IPS DF 19.7 (cell line): ENCODE measurements at regions not wholly inside any gene's neighbourhood (a gene's known extent, or its start where the extent isn't known, plus 50 kb on each side); places are given as distances from the start of the nearest gene placed in this dataset.

ENCODE experiments used
- DNase-seq: peaks from one replicate; pipeline ENCODE4 v3.0.0-alpha.2; 2013; ENCODE audit warnings: low read depth, low spot score

GRCh38 chr12:123100882-123101281, 50.0 kb downstream of the PITPNM2 start:
- DNase-seq = no peak

GRCh38 chr12:123100450-123100849, 50.4 kb downstream of the PITPNM2 start:
- no peak for DNase-seq

- no peak for DNase-seq
Observed at GRCh38 chr12:123099560-123100192, 51.2 kb downstream of the PITPNM2 start.

- no peak for DNase-seq
Observed at GRCh38 chr12:123098780-123099179, 52.1 kb downstream of the PITPNM2 start.

DNA sequence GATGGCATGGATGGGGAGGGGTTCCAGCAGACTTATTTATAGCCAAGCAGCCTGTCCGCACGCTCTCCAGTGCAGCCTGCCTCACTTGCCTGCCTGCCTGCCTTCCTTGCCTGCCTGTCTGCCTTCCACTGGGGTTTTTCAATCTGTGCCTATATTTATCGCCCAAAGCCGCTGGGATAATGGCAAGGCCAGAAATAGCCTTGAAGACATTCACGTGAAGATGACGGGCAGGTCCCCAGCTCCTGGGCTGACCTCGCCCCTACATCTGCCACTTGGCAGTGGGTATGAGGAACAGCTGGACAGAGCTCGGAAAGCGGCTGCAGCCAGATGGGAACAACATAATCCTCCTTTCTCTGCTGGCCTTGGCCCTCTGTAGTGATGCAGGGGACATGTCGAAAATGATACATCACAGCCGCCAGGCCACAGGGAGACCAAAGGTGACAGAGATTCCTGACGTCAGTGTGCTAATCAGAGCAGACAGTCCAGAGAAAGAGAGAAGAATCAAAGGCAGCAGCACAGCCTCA, 53.3 kb downstream of the PITPNM2 start:
- DNase-seq = no peak

DNA sequence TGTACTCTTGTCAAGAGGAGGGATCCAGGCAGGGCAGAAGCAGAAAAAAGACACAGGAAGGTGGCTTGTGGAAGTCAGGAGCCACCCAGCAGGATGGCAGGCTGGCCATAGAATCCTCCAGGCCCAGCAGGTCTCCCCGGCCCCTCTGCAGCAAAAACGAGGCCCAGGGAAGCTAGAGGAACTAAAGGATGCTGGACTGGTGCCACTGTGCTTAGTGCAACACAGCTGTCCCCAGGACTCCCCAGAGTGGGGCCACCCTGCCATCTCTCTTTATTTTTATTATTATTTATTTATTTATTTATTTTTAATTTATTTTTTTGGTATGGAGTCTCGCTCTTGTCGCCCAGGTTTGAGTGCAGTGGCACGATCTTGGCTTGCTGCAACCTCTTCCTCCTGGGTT, 54.1 kb downstream of the PITPNM2 start:
- no peak for DNase-seq

- DNase-seq = no peak
Observed at GRCh38 chr12:123096182-123096581, 54.7 kb downstream of the PITPNM2 start.

DNA sequence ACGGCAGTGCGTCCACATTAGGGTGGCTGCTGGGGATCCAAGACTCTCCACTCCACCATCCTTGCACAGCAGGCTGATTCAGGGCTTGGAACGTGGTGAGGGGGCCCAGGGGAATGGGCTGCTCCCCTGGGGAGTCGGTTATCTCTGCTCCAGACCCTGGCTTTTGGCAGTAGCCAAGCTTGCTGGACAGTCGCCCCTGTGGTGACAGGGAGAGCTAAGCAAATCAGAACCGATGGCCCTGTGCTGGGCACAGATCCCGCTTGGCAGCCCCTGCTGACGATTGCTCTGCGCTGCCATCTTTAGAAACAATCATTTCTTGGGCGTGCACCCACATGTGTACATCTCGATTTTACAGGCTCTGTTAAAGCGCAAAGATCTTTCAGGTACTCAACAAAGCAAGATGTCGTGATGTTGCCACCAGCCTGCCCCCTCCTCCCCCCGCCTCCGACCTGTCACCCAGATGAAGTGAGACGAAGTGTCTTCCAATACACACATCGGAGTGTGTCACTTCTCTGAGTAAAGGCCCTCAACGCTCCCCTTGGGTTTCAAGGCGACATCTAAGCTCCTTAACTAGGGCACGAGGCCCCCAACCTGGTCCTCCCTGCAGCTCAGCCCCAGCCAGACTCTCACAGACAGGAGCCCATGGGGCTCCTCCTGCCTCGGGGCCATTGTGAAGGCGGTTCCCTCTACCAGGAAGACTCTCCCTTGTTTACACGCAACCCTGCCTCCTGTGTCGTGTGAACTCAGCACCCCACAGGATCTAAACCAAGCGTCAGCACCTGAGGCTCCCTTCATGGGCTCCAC, 55.6 kb downstream of the PITPNM2 start:
- DNase-seq = no peak

DNA sequence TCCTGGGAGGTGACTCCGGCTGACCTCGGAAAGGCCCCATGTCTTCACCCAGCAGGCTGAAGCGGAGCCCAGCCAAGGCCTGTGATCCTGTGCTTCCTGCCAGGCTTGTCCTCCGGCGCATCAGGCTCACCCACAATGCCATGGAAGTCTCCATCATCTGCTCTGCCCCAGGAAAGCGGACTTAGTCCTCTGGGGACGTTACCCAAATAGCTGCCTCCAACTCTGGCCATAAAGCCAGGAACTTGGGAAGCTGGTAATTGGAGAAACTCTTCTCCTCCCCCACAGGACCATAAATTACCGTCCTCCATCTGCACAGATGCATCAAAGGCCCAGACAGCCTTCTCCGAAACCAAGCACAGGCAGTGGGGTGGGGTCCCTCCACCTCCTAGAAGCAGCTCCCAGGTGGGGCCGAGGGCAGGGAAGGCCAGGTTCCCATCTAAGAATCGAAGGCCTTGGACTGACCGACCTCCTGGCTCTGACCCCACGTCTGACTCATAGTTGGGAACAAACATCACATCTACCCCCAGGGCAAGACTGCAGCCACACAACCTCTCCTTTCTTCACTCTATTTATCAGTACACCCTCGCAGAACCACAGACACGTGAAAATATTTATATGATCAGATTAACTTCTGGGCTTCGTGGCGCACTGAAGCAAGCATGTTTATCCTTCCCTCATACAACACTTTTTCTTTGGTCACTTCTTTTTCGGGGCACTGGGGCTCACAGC, 56.4 kb downstream of the PITPNM2 start:
- DNase-seq = no peak

GRCh38 chr12:123092866-123093265, 58.0 kb downstream of the PITPNM2 start:
- no peak for DNase-seq

DNA sequence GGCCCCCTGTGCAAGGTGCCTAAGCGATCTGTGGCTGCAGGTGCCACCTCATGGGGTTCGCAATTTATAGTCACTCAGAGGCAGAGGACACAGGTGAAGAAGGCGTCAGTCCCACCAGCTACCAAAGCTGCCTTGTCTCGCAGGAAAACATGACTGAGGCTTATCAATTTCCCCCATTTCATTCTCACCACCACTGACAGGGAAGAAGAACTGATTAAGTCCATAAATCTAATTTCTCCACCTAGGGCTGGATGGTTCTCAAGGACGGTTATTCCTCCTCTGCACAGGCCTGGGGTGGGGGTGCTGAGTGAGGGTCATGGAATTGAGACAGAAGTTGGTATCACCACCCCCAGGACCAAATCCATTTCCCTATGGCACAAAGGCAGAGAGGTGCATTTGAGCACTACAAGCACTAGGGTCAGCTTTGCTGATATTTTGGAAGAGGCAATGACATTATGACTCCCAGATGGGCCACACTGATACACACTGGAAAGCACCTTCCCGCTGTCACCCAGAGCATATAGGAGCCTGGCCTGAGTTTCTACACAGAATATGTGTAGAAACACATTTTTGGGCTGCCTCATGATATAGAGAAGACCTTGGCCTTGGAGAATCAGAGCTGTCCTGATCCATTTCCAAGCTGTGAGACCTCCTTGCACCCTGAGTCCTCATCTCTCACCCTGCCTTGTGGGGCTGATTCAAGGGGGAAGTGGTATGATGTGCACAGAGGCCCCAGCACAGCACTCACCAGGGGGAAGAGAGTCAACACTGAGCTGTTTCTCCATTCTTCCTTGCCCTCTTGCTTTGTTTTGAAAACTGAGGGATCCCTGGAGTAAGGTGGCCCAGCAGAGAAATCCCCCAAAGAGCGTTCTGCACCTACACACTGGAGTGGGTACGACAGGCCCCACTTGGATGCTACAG, 59.4 kb downstream of the PITPNM2 start:
- DNase-seq = no peak

GRCh38 chr12:123089631-123090353, 61.1 kb downstream of the PITPNM2 start:
- DNase-seq = no peak

DNA sequence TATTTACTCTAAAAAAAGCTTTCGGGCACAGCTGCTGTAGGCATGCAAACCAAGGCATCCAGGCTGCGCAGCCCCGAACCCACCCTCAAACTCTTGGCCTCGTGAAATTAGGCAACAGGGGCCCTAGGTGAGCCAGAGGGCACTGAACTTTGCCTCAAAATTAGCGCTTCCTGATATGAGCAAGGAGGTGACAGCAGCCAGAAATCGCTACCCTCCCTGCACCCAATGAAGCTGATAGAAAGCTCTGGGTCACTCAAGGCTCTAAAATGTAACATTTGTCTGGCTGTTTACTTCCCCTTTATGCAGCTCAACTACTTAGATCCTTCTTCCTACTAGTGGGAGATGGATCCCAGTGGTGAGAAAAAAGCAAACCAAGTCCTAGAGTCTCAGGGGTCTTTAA, 61.8 kb downstream of the PITPNM2 start:
- no peak for DNase-seq

DNA sequence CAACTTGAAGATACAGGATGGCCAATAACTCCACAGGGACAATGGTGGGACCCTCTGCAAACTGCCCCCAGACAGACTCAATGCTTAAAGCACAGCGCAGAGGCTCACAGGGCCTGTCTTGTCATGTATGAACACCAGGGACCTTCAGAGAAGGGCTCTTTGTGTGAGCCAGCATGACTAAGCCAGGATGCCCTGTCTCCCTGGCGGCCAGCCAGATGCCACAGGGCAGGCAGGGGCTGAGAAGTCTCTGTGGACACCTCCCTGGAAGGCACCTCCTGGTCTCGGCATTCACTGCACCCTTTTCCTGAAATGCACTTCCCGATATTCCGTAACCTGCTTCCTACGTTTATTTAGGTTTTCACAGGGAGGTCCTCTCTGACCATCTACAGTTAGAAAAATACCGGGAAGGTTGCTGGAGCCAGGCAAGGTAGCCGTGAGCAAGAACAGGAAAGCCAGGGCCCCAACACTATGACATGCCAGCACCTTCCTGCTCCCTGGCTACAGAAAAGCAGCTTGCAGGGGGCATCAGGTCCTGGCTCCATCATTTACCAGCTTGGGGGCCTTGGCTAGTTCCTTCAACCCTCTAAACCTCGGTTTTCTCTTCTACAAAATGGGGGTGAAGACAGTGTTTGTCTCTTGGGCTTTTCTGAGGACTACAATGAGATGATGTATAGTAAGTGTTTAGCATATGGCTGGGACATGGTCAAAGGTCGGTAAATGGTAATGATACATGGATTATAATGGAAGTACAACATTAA, 65.0 kb downstream of the PITPNM2 start:
- no peak for DNase-seq

- DNase-seq = no peak
Observed at GRCh38 chr12:123085066-123085465, 65.8 kb downstream of the PITPNM2 start.

GRCh38 chr12:123083661-123084571, 67.0 kb downstream of the PITPNM2 start:
- DNase-seq = no peak

GRCh38 chr12:123080634-123081033, 70.3 kb downstream of the PITPNM2 start:
- DNase-seq = no peak

GRCh38 chr12:123078531-123079155, 72.2 kb downstream of the PITPNM2 start:
- DNase-seq = no peak
